Karpas-422 (cell line): ENCODE measurements at regions not wholly inside any gene's neighbourhood (a gene's known extent, or its start where the extent isn't known, plus 50 kb on each side); places are given as distances from the start of the nearest gene placed in this dataset.

Source experiments
- DNase-seq: peaks from one replicate; pipeline ENCODE4 v3.0.0-alpha.2; 2015
- H2AFZ ChIP-seq: fragments of 200-600 bp; sonication (generic); 2 replicates; pipeline ENCODE4 v1.6.1; 2014; ENCODE audit warnings: antibody characterized with exemption, low read length, mixed read lengths
- H3K27ac ChIP-seq: fragments of 200-600 bp; sonication (generic); 2 replicates; pipeline ENCODE4 v1.5.1; 2014; ENCODE audit warnings: mild to moderate bottlenecking, low read length, moderate library complexity
- H3K27me3 ChIP-seq: fragments of 200-600 bp; sonication (generic); 2 replicates; pipeline ENCODE4 v1.6.1; 2014; ENCODE audit warnings: low read length, mixed read lengths
- H3K36me3 ChIP-seq: fragments of 200-600 bp; sonication (generic); 2 replicates; pipeline ENCODE4 v1.6.1; 2014; ENCODE audit warnings: low read length, mixed read lengths; ENCODE audit not compliant: insufficient read depth
- H3K4me1 ChIP-seq: fragments of 200-600 bp; sonication (generic); 2 replicates; pipeline ENCODE4 v1.6.1; 2014; ENCODE audit warnings: mild to moderate bottlenecking, low read length, mixed read lengths
- H3K4me2 ChIP-seq: fragments of 200-600 bp; sonication (generic); 2 replicates; pipeline ENCODE4 v1.6.1; 2014; ENCODE audit warnings: low read length, low read depth, mild to moderate bottlenecking; ENCODE audit not compliant: poor library complexity, severe bottlenecking
- H3K4me3 ChIP-seq: fragments of 200-600 bp; sonication (generic); 2 replicates; pipeline ENCODE4 v1.5.1; 2014; ENCODE audit warnings: mild to moderate bottlenecking, antibody characterized with exemption, low read length, mixed read lengths
- H3K79me2 ChIP-seq: fragments of 200-600 bp; sonication (generic); 2 replicates; pipeline ENCODE4 v1.6.1; 2014; ENCODE audit warnings: mild to moderate bottlenecking, low read length, mixed read lengths
- H3K9ac ChIP-seq: fragments of 200-600 bp; sonication (generic); 2 replicates; pipeline ENCODE4 v1.6.0; 2014; ENCODE audit warnings: low read length
- H3K9me2 ChIP-seq: fragments of 200-600 bp; sonication (generic), shearing (Covaris generic); replicated peaks from 2 replicates; pipeline ENCODE4 v1.6.0; 2014; ENCODE audit warnings: mild to moderate bottlenecking, low read length, moderate library complexity; ENCODE audit not compliant: insufficient read depth
- H3K9me3 ChIP-seq: fragments of 300-700, 200-600 bp; sonication (generic); 2 replicates; pipeline ENCODE4 v1.6.1; 2014; ENCODE audit warnings: low read length, mixed read lengths
- H4K20me1 ChIP-seq: fragments of 200-600 bp; sonication (generic); 2 replicates; pipeline ENCODE4 v1.6.1; 2014; ENCODE audit warnings: mild to moderate bottlenecking, antibody characterized with exemption, low read length, low read depth; ENCODE audit not compliant: insufficient read depth

DNA sequence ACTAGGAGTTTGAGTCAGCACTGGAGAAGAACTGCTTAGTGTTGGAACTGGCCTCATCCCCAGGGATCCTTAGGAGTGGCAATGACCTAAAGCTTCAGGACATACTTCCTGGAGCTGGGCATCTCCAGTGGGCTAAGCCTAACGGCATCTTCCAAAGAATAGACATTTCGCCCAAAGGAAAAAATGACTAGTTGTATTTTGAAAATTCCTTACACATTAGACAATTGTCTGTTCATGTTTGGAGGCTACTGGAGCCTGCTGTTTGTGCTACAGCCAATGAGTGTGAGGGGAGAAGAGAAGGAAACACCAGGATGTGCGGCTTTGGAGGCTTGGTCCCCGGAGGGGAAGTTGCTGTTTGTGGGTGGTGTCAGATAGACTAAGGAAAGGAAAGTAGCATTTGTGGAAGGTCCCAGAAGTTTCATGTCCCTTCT is 77.6 kb downstream of the POLR2M start:
- H3K79me2 ChIP-seq, result no peaks in the 10 kb centered on the region
- H3K36me3 ChIP-seq, result no peaks in the 10 kb centered on the region
- no peaks in the 10 kb centered on the region for H4K20me1 ChIP-seq
- no peak overlapping the region for H2AFZ ChIP-seq
- no peaks in the 10 kb centered on the region for H3K4me1 ChIP-seq
- no peaks in the 10 kb centered on the region for H3K9me3 ChIP-seq
- no peak for DNase-seq
- H3K4me3 ChIP-seq, result no peak overlapping the region
- no peak overlapping the region for H3K9ac ChIP-seq
- H3K4me2 ChIP-seq, result no peak overlapping the region
- H3K9me2 ChIP-seq, result no peaks in the 10 kb centered on the region
- H3K27ac ChIP-seq, result no peak overlapping the region
- no peaks in the 10 kb centered on the region for H3K27me3 ChIP-seq

DNA sequence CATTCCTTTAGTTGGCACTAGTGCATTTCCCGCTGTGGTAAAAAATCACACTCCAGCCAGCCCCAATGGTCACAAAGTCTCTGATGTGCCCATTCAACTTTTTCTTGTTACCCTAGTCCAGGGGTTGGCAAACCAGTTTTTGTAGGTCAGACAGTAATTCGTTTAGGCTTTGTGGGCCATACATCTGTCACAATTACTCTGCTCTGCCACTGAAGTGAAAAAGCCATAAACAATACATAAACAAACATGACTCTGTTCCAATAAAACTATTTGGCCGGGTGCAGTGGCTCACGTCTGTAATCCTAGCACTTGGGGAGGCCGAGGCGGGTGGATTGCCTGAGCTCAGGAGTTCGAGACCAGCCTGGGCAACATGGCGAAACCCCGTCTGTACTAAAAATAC is 78.5 kb downstream of the POLR2M start:
- no peak overlapping the region for H3K9ac ChIP-seq
- no peaks in the 10 kb centered on the region for H3K9me2 ChIP-seq
- H3K4me1 ChIP-seq, result no peaks in the 10 kb centered on the region
- DNase-seq, result no peak
- no peak overlapping the region for H2AFZ ChIP-seq
- H3K9me3 ChIP-seq, result no peaks in the 10 kb centered on the region
- no peaks in the 10 kb centered on the region for H4K20me1 ChIP-seq
- H3K4me2 ChIP-seq, result no peak overlapping the region
- no peaks in the 10 kb centered on the region for H3K27me3 ChIP-seq
- H3K27ac ChIP-seq, result no peak overlapping the region
- no peaks in the 10 kb centered on the region for H3K36me3 ChIP-seq
- no peaks in the 10 kb centered on the region for H3K79me2 ChIP-seq
- no peak overlapping the region for H3K4me3 ChIP-seq

DNA sequence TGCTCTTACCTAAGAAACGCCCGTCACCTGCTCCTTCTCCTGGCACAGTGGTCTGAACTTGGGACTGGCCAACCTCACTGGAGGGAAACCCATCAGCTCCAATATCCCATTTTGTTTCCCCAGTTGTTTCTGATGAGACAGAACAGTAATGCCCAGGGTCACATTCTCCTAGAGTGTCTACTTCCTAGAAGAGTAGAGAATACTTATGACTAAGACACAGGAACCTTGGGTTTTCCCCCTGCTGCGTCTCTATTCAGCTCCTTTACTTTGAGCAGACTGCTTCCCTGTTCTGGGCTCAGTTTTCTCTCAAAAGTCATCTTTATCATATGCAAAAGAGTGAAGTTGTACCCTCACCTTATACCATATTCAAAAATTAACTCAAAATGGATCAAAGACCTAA is 79.4 kb downstream of the POLR2M start:
- no peaks in the 10 kb centered on the region for H3K27me3 ChIP-seq
- no peak overlapping the region for H3K9ac ChIP-seq
- H3K4me3 ChIP-seq, result no peak overlapping the region
- no peaks in the 10 kb centered on the region for H3K9me2 ChIP-seq
- no peak for DNase-seq
- no peaks in the 10 kb centered on the region for H3K9me3 ChIP-seq
- no peaks in the 10 kb centered on the region for H3K79me2 ChIP-seq
- no peaks in the 10 kb centered on the region for H3K4me1 ChIP-seq
- H3K27ac ChIP-seq, result no peak overlapping the region
- H3K36me3 ChIP-seq, result no peaks in the 10 kb centered on the region
- H3K4me2 ChIP-seq, result no peak overlapping the region
- no peak overlapping the region for H2AFZ ChIP-seq
- no peaks in the 10 kb centered on the region for H4K20me1 ChIP-seq

DNA sequence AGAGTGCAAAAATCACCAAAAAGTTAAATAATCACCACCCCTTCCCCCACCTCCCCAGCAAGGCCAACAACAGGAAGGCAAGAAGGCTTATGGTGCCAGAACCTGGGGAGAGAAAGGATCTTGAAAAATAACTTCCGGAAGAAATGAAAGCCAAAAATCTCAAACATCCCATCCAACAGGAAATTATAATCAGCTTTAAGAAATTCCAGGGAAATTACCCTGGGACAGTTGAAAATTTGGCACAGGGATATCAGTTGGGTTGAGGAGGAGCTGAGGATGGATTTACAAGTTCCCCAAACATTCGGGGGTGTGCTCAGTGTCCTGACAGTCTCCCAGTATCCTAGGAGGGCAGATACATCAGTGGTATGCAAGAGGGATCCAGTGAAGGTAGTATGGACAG is 82.7 kb downstream of the POLR2M start:
- H3K27ac ChIP-seq, result no peak overlapping the region
- H3K36me3 ChIP-seq, result no peaks in the 10 kb centered on the region
- DNase-seq, result no peak
- no peak overlapping the region for H3K4me2 ChIP-seq
- H4K20me1 ChIP-seq, result no peaks in the 10 kb centered on the region
- no peaks in the 10 kb centered on the region for H3K27me3 ChIP-seq
- H3K9me2 ChIP-seq, result no peaks in the 10 kb centered on the region
- no peaks in the 10 kb centered on the region for H3K9me3 ChIP-seq
- no peaks in the 10 kb centered on the region for H3K4me1 ChIP-seq
- H3K4me3 ChIP-seq, result no peak overlapping the region
- no peak overlapping the region for H3K9ac ChIP-seq
- no peaks in the 10 kb centered on the region for H3K79me2 ChIP-seq
- no peak overlapping the region for H2AFZ ChIP-seq

DNA sequence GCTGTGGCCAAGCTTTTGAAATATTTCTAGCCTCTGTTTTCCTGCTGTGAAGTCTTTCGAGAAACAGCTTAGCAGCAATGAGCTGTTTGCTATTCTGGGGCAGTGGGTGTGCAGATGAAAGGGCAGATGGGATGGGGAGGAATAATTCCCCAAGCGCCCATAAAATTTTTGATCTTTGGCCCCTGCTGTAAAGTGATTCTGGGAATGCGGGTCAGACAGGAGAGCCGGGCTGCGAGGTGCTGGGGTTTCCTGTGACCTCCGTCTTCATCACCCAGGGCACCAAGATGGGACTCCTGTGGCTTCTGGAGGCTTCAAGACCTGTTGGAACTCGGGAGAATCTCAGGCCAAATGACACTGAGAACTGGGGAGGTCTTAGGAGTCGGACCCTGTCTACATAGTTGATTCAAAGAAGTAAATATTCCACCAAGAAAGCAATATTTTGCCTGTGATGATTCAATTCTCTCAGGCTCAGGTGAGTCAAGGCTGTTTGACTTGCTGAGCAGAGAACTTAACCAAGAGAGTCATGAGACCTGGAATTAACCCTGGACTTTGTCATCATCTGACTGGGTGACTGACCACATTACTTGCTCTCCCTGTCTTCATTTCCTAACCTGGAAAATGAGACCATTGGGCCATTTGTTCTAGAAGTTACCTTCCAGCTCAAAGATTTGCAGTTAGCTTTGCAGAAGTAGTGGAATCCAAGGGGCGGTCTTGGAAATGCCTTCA is 86.4 kb downstream of the POLR2M start:
- H3K9me3 ChIP-seq, result no peaks in the 10 kb centered on the region
- H3K27ac ChIP-seq, result no peak overlapping the region
- H3K79me2 ChIP-seq, result no peaks in the 10 kb centered on the region
- H3K4me2 ChIP-seq, result no peak overlapping the region
- no peaks in the 10 kb centered on the region for H3K27me3 ChIP-seq
- H2AFZ ChIP-seq, result no peak overlapping the region
- no peak overlapping the region for H3K9ac ChIP-seq
- H3K36me3 ChIP-seq, result no peaks in the 10 kb centered on the region
- H3K4me1 ChIP-seq, result peaks cover 13% of the 10 kb centered on the region
- H4K20me1 ChIP-seq, result no peaks in the 10 kb centered on the region
- DNase-seq, result no peak
- H3K4me3 ChIP-seq, result no peak overlapping the region
- no peaks in the 10 kb centered on the region for H3K9me2 ChIP-seq

DNA sequence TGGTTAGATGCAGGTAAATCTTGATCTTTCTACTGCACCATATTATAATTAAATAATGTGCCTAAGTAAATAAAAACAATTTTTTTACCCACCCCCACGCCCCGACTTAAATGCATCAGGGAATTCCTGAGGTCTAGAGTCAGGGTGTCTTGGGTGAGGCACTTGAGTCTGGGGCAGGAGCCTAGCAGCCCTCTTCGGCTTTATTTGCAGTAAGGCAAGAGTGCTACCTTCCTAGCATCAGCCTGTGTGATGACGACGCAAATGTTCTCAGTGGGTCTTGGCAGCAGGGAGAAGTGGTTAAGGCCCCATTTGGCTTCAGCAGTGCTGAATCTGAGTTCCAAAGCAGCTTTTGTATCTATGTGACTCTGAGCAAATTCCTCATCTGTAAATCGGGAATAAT is 88.7 kb downstream of the POLR2M start:
- H3K9ac ChIP-seq, result no peak overlapping the region
- peaks cover 13% of the 10 kb centered on the region for H3K4me1 ChIP-seq
- H4K20me1 ChIP-seq, result no peaks in the 10 kb centered on the region
- H3K9me2 ChIP-seq, result no peaks in the 10 kb centered on the region
- H3K79me2 ChIP-seq, result no peaks in the 10 kb centered on the region
- H3K4me2 ChIP-seq, result no peak overlapping the region
- H2AFZ ChIP-seq, result no peak overlapping the region
- no peaks in the 10 kb centered on the region for H3K36me3 ChIP-seq
- H3K27ac ChIP-seq, result no peak overlapping the region
- no peak for DNase-seq
- no peak overlapping the region for H3K4me3 ChIP-seq
- no peaks in the 10 kb centered on the region for H3K9me3 ChIP-seq
- no peaks in the 10 kb centered on the region for H3K27me3 ChIP-seq

DNA sequence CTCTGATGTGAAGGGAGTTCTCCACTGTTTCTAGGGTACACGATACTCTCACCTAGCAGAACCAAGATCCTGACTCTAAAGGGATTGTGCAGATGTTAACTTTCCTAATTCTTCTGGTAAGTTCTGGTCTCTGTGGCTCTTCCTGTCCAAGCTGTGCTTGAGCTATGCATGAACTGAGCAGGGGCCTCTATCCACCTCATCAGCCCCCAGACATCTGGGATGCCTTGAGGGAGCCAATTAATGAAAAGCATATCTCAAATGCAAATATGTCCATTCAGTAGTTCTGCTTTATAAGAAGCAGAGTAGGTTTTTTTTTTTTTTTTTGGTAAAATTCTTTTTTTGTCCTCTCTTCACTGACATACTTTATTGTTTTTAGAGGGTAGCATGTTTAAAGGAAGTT is 89.6 kb downstream of the POLR2M start:
- H3K27ac ChIP-seq, result no peak overlapping the region
- H4K20me1 ChIP-seq, result no peaks in the 10 kb centered on the region
- no peaks in the 10 kb centered on the region for H3K79me2 ChIP-seq
- H3K4me1 ChIP-seq, result peaks cover 13% of the 10 kb centered on the region
- H3K9me3 ChIP-seq, result no peaks in the 10 kb centered on the region
- no peak overlapping the region for H3K4me3 ChIP-seq
- no peaks in the 10 kb centered on the region for H3K27me3 ChIP-seq
- no peaks in the 10 kb centered on the region for H3K9me2 ChIP-seq
- no peak for DNase-seq
- H3K4me2 ChIP-seq, result no peak overlapping the region
- H2AFZ ChIP-seq, result no peak overlapping the region
- no peaks in the 10 kb centered on the region for H3K36me3 ChIP-seq
- H3K9ac ChIP-seq, result no peak overlapping the region

DNA sequence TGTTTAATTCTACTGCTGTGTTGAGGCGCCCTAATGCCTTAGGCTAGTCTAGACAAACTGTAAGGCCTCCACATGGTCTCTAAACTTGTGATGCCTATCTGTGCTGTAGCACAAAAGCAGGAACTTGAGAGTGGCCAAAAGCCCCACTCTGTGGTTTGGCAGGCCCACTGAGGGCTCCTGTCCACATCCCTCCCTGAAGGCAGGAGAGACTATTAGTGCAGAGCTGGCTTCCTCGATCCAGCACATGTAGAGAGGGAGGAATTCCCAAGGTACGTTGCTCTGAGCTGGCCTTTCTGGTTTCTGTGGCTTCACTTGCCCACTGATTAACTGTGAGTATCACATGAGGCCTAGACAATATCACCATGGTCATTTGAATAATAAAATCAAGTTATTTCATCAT is 90.6 kb downstream of the POLR2M start:
- DNase-seq, result no peak
- Histone ChIP-seq H3K36me3 (no peaks in the 10 kb centered on the region), H2AFZ (no peak overlapping the region), H3K4me2 (no peak overlapping the region), H4K20me1 (no peaks in the 10 kb centered on the region), H3K4me3 (no peak overlapping the region), H3K27ac (no peak overlapping the region), H3K4me1 (peaks cover 13% of the 10 kb centered on the region), H3K9me2 (no peaks in the 10 kb centered on the region), H3K9me3 (no peaks in the 10 kb centered on the region), H3K9ac (no peak overlapping the region), H3K27me3 (no peaks in the 10 kb centered on the region), H3K79me2 (no peaks in the 10 kb centered on the region)
